Stomach (tissue), 8 donors: ENCODE measurements at regions not wholly inside any gene's neighbourhood (a gene's known extent, or its start where the extent isn't known, plus 50 kb on each side); places are given as distances from the start of the nearest gene placed in this dataset.

ENCODE experiments used
- DNase-seq, 2 donors: peaks; one replicate each; pipeline versions ENCODE4 v3.0.0 to v3.0.0-alpha.2; 2013 to 2019
- H3K27ac ChIP-seq, 5 donors: fragments of 200-600 bp in 4 of 5; sonication (generic) in 4 of 5; one replicate each; pipeline ENCODE4 v1.5.1; 2013 to 2019; ENCODE audit warnings: mild to moderate bottlenecking in 1 of 5, moderate library complexity in 1 of 5
- H3K27me3 ChIP-seq, 3 donors: fragments of 200-600 bp; sonication (generic); one replicate each; pipeline ENCODE4 v1.5.1; 2017 to 2019; ENCODE audit warnings: mixed run types in 1 of 3
- H3K36me3 ChIP-seq, 4 donors: fragments of 200-600 bp; sonication (generic); 1 replicate in 3 of 4; 2 replicates in 1 of 4; pipeline ENCODE4 v1.5.1; 2016 to 2019
- H3K4me1 ChIP-seq, 4 donors: fragments of 200-600 bp; sonication (generic); one replicate each; pipeline ENCODE4 v1.5.1; 2016 to 2019
- H3K4me3 ChIP-seq, 4 donors: fragments of 200-600 bp; sonication (generic) in 3 of 4; one replicate each; pipeline ENCODE4 v1.5.1; 2016 to 2019; ENCODE audit warnings: mild to moderate bottlenecking in 1 of 4
- H3K9me3 ChIP-seq, 4 donors: fragments of 200-600 bp; sonication (generic); one replicate each; pipeline ENCODE4 v1.5.1; 2016 to 2019
- CTCF ChIP-seq, 7 experiments: fragments of 450-650 bp in 4 of 7; fragments of 200-600 bp in 3 of 7; sonication (generic) in 3 of 7; IDR thresholded peaks; one replicate each; pipeline ENCODE4 v1.5.1; 2016 to 2019; ENCODE audit warnings: antibody characterized with exemption in 7 of 7, control low read depth in 2 of 7, mild to moderate bottlenecking in 1 of 7
- EP300 ChIP-seq: sonication (generic); formaldehyde crosslinking; IDR thresholded peaks from one replicate; pipeline ENCODE4 v1.6.1; 2017; ENCODE audit warnings: antibody characterized with exemption
- POLR2A ChIP-seq, 4 donors: fragments of 450-650 bp; IDR thresholded peaks; one replicate each; pipeline ENCODE4 v1.6.1; 2016; ENCODE audit warnings: antibody characterized with exemption in 4 of 4, control low read depth in 2 of 4, mild to moderate bottlenecking in 1 of 4, moderate library complexity in 1 of 4
- POLR2AphosphoS5 ChIP-seq, 3 donors: sonication (generic); formaldehyde crosslinking; IDR thresholded peaks; one replicate each; pipeline ENCODE4 v1.6.1; 2016; ENCODE audit warnings: antibody characterized with exemption in 3 of 3
- WGBS, 5 donors: extraction: QIAGEN DNeasy Blood & Tissue Kit in 3 of 5; methylation state at CpG; one replicate each; pipeline versions ENCODE4 v1.1.5 to v1.1.7; 2013 to 2018; 5-methylcytosine and 5-hydroxymethylcytosine counted together
- intact Hi-C: fragments of 100-400 bp; cut with DNase I; formaldehyde crosslinking; loops from one replicate; pipeline ENCODE4 v1.15.1; 2023; ENCODE audit warnings: low total_unique reads
- donor health status: healthy with polysubstance abuse.
- donor health status: Bipolar disorder and iron deficiency.
- donor health status: healthy.

DNA sequence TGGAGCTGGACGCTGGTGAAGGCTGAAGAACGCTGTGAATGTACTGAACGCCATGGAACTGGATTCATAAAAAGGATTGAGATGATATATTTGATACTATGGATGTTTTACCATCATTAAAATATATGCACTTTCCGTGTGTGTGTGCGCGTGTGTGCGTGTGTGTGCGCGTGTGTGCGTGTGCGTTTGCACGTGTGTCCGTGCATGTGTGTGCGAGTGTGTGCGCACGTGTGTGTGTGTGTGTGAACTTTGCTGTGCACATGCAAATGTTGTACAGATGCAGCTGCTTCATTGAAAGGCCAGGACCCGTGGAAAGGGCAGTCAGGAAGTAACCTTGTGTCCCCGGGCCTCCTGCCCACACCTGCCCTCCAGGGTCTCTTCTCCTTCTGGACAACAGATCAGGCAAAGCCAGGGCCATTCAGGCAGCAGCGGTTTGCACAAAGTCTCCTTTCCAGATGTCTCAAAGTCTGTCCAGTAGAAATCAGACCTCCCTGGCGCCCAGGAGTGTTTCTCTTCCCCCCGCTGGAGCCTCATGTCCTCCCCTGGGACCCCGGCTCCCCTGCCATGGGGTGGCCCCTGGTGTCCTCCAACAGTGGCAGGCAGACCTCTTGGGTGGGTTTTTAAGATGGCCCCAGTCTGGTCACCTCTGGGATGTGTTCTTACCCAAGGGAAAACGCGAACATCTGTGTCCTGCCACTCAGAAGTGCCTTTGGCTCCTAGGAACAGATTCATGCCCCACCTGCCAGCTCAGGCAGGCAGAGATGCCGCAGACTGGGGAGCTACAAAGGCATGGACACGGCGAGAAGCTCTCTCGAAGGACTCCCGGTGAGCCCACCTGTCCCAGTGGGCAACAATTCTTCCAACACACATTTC is 86.1 kb upstream of the GPC1 start:
- no peak for DNase-seq
- intact Hi-C loops, result no loop called here
- WGBS, 5 donors, result 80 to 84% (median 83%) methylated on average over 29 of the region's 29 CpGs

DNA sequence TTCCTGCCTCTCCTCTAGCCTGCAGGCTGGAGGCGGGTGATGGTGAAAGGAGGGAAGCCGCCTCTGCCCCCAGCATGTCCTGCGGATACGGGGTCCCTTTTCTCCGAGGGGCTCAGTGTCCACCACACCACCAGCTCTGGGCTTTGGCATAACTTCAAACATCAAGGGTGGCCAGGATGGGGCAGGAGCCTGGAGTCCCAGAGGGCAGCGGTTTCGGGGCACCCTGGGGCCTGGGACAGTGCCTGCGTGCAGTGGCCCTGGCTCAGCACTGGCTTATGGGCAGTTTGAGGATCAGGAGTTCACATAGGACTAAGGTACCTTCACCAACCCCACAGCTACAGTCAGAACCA is 85.5 kb upstream of the GPC1 start:
- DNase-seq, result no peak
- Histone ChIP-seq H3K27me3 (no peaks in the 10 kb centered on the region), H3K4me1 (peaks cover 0 to 15% (median 0%) of the 10 kb centered on the region in 4 donors), H3K4me3 (no peak overlapping the region), H3K36me3 (no peaks in the 10 kb centered on the region), H3K27ac (no peak overlapping the region), H3K9me3 (peaks cover 0 to 12% (median 9%) of the 10 kb centered on the region in 4 donors)
- TF ChIP-seq POLR2A (IDR thresholded peaks at IDR 0.05), result no peak
- TF ChIP-seq POLR2AphosphoS5 (IDR thresholded peaks at IDR 0.05), result no peak
- TF ChIP-seq CTCF (IDR thresholded peaks at IDR 0.05), result no peak
- intact Hi-C loops, result no loop called here
- 87 to 93% (median 91%) methylated on average over 4 to 8 of the region's 8 CpGs for WGBS, 5 donors

More for the DNA sequence above, 86.1 kb upstream of the GPC1 start:
- Histone ChIP-seq H3K9me3 (peaks cover 0 to 18% (median 14%) of the 10 kb centered on the region in 4 donors), H3K27ac (no peak overlapping the region), H3K4me3 (no peak overlapping the region), H3K36me3 (no peaks in the 10 kb centered on the region), H3K27me3 (no peaks in the 10 kb centered on the region), H3K4me1 (peaks cover 0 to 15% (median 0%) of the 10 kb centered on the region in 4 donors)
- TF ChIP-seq EP300 (no peak), POLR2AphosphoS5 (IDR thresholded peaks at IDR 0.05) (no peak), CTCF (IDR thresholded peaks at IDR 0.05) (no peak), POLR2A (IDR thresholded peaks at IDR 0.05) (no peak)

DNA sequence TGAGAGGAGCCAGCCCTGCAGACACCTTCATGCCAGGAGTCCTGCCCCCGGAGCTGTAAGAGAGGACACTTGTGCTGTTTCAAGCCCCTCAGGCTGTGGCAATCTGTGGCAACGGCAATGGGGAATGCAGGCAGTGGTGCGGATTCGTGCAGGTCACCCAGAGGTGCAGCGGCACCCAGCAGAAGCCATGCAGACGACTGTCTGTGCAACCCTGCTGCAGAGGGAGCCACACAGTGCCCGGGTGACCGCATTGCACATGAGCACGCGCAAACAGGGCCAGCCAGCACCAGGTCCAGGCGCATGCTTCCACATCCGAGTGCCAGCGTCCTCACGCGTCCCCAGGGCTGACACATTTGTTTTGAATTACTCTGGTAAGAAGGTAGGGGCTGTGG is 84.8 kb upstream of the GPC1 start:
- 79 to 91% (median 89%) methylated on average over 14 to 15 of the region's 15 CpGs for WGBS, 5 donors
- Histone ChIP-seq H3K27me3 (no peaks in the 10 kb centered on the region), H3K9me3 (peaks cover 0 to 5% (median 2%) of the 10 kb centered on the region in 4 donors), H3K4me1 (peaks cover 0 to 15% (median 0%) of the 10 kb centered on the region in 4 donors), H3K4me3 (no peak overlapping the region), H3K27ac (no peak overlapping the region), H3K36me3 (no peaks in the 10 kb centered on the region)
- no peak for TF ChIP-seq EP300
- no peak for TF ChIP-seq CTCF (IDR thresholded peaks at IDR 0.05)
- TF ChIP-seq POLR2AphosphoS5 (IDR thresholded peaks at IDR 0.05), result no peak
- TF ChIP-seq POLR2A (IDR thresholded peaks at IDR 0.05), result no peak
- no peak for DNase-seq
- intact Hi-C loops, result no loop called here

DNA sequence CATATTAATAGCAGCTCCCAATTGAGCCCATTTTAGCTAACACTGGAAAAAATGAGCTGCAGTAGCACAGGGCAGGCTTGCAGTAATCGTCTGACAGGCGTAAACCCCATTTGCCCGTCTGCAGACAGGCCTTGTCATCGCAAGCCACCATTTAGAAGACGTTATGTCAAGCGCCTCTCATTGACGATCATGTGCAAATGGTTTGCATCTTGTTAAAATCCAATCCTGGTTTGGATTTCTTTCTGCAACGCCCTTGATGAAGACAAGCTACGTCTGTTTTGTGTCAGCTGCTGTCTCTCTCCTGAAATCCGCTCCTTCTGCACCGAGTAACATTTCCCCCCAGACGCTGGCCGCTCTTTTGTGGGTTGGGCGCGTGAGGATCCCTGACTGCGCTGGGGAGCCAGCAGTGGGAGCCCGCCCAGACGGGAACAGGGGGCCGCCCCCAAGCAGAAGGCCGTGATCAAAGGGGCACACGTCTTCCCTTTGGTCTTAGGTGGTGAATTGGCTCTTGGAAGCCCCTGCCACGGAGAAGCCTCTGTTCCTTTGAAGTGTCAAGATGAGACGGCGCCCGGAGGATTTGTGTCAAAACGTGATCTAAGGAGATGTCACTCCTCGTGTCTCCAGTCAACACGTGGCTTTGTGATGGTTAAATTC is 84.2 kb upstream of the GPC1 start:
- Histone ChIP-seq H3K27ac (no peak overlapping the region), H3K4me1 (peaks cover 0 to 15% (median 0%) of the 10 kb centered on the region in 4 donors), H3K9me3 (no peaks in the 10 kb centered on the region), H3K27me3 (no peaks in the 10 kb centered on the region), H3K4me3 (no peak overlapping the region), H3K36me3 (no peaks in the 10 kb centered on the region)
- DNase-seq, result peak in 1 of 2 donors; percentile 83
- intact Hi-C loops, result no loop called here
- WGBS, 5 donors, result 54 to 72% (median 64%) methylated on average over 28 of the region's 28 CpGs
- TF ChIP-seq CTCF (IDR thresholded peaks at IDR 0.05), result no peak
- no peak for TF ChIP-seq POLR2A (IDR thresholded peaks at IDR 0.05)
- TF ChIP-seq EP300, result no peak
- TF ChIP-seq POLR2AphosphoS5 (IDR thresholded peaks at IDR 0.05), result no peak
